BLaER1 (cell line): ENCODE measurements at regions not wholly inside any gene's neighbourhood (a gene's known extent, or its start where the extent isn't known, plus 50 kb on each side); places are given as distances from the start of the nearest gene placed in this dataset.
A peak's percentile ranks its signal among the peaks of the same experiment; 100 is the strongest.

Source experiments
- H3K27ac ChIP-seq: shearing (Covaris generic); formaldehyde crosslinking; 2 replicates; pipeline ENCODE4 v1.8.1; 2022
- H3K27me3 ChIP-seq: shearing (Covaris generic); formaldehyde crosslinking; 2 replicates; pipeline ENCODE4 v1.8.1; 2022
- H3K36me3 ChIP-seq: shearing (Covaris generic); formaldehyde crosslinking; 2 replicates; pipeline ENCODE4 v1.8.1; 2022
- H3K4me1 ChIP-seq: shearing (Covaris generic); formaldehyde crosslinking; 2 replicates; pipeline ENCODE4 v1.8.1; 2022
- H3K4me2 ChIP-seq: shearing (Covaris generic); formaldehyde crosslinking; 2 replicates; pipeline ENCODE4 v1.8.1; 2022
- H3K4me3 ChIP-seq: shearing (Covaris generic); formaldehyde crosslinking; 2 replicates; pipeline ENCODE4 v1.8.1; 2022
- H3K9ac ChIP-seq: shearing (Covaris generic); formaldehyde crosslinking; 2 replicates; pipeline ENCODE4 v1.8.1; 2022
- H3K9me3 ChIP-seq: shearing (Covaris generic); formaldehyde crosslinking; 2 replicates; pipeline ENCODE4 v1.8.1; 2022
- H4K20me1 ChIP-seq: shearing (Covaris generic); formaldehyde crosslinking; 2 replicates; pipeline ENCODE4 v1.8.1; 2022
- Cebpa-rat ChIP-seq: shearing (Covaris generic); IDR thresholded peaks from 2 replicates; pipeline ENCODE4 v1.8.1; 2022

DNA sequence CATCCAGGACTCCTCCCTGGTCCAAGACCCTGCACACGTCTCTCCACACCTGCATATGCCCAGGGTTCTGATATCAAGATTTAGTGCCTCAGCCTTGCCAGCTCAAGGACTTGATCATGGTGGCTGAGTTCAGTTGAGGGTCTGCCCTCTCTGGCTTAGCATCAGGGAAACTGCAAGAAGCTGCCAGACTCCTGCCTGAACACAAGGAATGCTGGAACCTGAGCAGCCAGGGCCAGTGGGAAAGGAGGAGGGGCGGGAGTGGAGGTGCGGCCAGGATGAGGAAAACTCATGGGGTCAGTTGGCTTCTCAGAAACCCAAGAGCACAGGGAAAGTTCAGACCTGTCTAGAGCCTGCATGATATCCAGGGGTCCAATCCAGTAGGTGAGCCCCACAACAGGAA is 546.1 kb downstream of the BUD13 start:
- no peak for TF ChIP-seq Cebpa-rat
- no peaks in the 10 kb centered on the region for H3K36me3 ChIP-seq
- no peaks in the 10 kb centered on the region for H3K27me3 ChIP-seq
- H3K4me3 ChIP-seq: no peak overlapping the region
- no peak overlapping the region for H3K4me2 ChIP-seq
- H3K4me1 ChIP-seq: peaks cover 6% of the 10 kb centered on the region
- H3K27ac ChIP-seq: no peak overlapping the region
- H4K20me1 ChIP-seq: no peaks in the 10 kb centered on the region
- no peaks in the 10 kb centered on the region for H3K9me3 ChIP-seq
- no peak overlapping the region for H3K9ac ChIP-seq

- no peaks in the 10 kb centered on the region for H3K27me3 ChIP-seq
- H3K4me2 ChIP-seq: no peak overlapping the region
- no peaks in the 10 kb centered on the region for H3K9me3 ChIP-seq
- no peak overlapping the region for H3K27ac ChIP-seq
- no peak for TF ChIP-seq Cebpa-rat
- H3K36me3 ChIP-seq: no peaks in the 10 kb centered on the region
- peaks cover 6% of the 10 kb centered on the region for H3K4me1 ChIP-seq
- H3K9ac ChIP-seq: no peak overlapping the region
- H3K4me3 ChIP-seq: no peak overlapping the region
- H4K20me1 ChIP-seq: no peaks in the 10 kb centered on the region
These were observed 546.8 kb downstream of the BUD13 start for GRCh38 chr11:116225784-116226585.

DNA sequence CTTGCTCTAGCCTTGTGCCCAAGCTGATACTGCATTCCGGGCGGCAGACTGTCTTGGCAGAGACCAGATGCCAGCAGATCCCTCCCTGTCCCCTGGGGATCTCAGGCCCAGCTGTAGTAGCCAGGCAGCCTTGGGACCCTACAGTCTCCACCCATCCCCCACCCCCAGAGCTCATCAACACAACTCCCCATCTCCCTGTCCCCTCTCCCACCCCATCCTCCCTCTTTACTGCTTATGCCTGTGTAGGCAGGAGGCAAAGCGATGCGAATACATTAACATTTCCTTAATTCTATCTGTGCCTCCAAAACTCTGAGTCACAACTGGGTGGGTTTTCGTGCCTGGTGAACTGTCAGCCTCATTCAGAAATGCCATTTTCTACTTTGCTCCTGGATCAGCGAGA is 547.6 kb downstream of the BUD13 start:
- no peak overlapping the region for H3K9ac ChIP-seq
- H3K27ac ChIP-seq: no peak overlapping the region
- H4K20me1 ChIP-seq: no peaks in the 10 kb centered on the region
- H3K4me3 ChIP-seq: no peak overlapping the region
- no peak for TF ChIP-seq Cebpa-rat
- H3K9me3 ChIP-seq: no peaks in the 10 kb centered on the region
- peaks cover 6% of the 10 kb centered on the region for H3K4me1 ChIP-seq
- H3K27me3 ChIP-seq: no peaks in the 10 kb centered on the region
- no peaks in the 10 kb centered on the region for H3K36me3 ChIP-seq
- H3K4me2 ChIP-seq: no peak overlapping the region

- no peak for TF ChIP-seq Cebpa-rat
- Histone ChIP-seq H3K9ac (no peak overlapping the region), H4K20me1 (no peaks in the 10 kb centered on the region)
These were observed 547.9 kb downstream of the BUD13 start for GRCh38 chr11:116224889-116225200.

GRCh38 chr11:116224154-116224888 is 548.5 kb downstream of the BUD13 start:
- peaks cover 8% of the 10 kb centered on the region for H3K4me1 ChIP-seq
- no peaks in the 10 kb centered on the region for H3K27me3 ChIP-seq
- H3K4me3 ChIP-seq: no peak overlapping the region
- TF ChIP-seq Cebpa-rat: no peak
- no peaks in the 10 kb centered on the region for H3K9me3 ChIP-seq
- H3K27ac ChIP-seq: no peak overlapping the region
- H3K4me2 ChIP-seq: no peak overlapping the region
- H4K20me1 ChIP-seq: no peaks in the 10 kb centered on the region
- H3K9ac ChIP-seq: no peak overlapping the region
- no peaks in the 10 kb centered on the region for H3K36me3 ChIP-seq

More at GRCh38 chr11:116224889-116225200, 547.9 kb downstream of the BUD13 start:
- H3K27me3 ChIP-seq: no peaks in the 10 kb centered on the region
- no peak overlapping the region for H3K4me2 ChIP-seq
- no peaks in the 10 kb centered on the region for H3K36me3 ChIP-seq
- peaks cover 6% of the 10 kb centered on the region for H3K4me1 ChIP-seq
- no peak overlapping the region for H3K4me3 ChIP-seq
- no peak overlapping the region for H3K27ac ChIP-seq
- H3K9me3 ChIP-seq: no peaks in the 10 kb centered on the region

- H4K20me1 ChIP-seq: no peaks in the 10 kb centered on the region
- no peak overlapping the region for H3K9ac ChIP-seq
- H3K27me3 ChIP-seq: no peaks in the 10 kb centered on the region
- no peaks in the 10 kb centered on the region for H3K36me3 ChIP-seq
- H3K4me3 ChIP-seq: no peak overlapping the region
- no peak for TF ChIP-seq Cebpa-rat
- peaks cover 17% of the 10 kb centered on the region for H3K4me1 ChIP-seq
- H3K27ac ChIP-seq: no peak overlapping the region
- peaks cover 10% of the 10 kb centered on the region for H3K9me3 ChIP-seq
- H3K4me2 ChIP-seq: no peak overlapping the region
These were observed 551.4 kb downstream of the BUD13 start for GRCh38 chr11:116221351-116221750.

DNA sequence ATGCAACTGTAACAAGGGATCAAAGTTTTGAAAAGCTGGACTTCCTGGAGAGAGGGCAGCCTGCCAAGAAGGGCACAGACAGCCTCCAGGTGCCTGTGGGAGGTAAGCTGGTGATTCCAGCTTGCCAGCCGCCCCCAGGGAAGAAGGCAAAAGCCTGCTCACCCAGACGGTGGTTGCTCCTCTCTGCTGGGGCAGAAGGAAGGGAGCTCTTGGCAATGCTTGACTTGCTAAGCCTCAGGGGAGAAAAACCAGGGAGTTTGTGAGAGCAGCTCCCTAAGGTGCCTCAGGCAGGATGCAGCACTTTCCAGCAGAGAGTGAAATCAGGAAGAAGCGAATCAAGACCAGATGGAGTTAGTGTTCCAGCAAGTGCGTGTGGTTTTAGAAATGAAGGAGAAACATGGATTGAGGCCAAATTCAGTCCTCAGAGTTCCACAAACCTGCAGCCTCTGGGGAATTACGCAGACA is 553.6 kb downstream of the BUD13 start:
- no peak for TF ChIP-seq Cebpa-rat
- Histone ChIP-seq H3K9ac (no peak overlapping the region), H3K4me3 (no peak overlapping the region), H3K27ac (no peak overlapping the region), H3K9me3 (peaks cover 10% of the 10 kb centered on the region), H3K4me1 (peaks cover 11% of the 10 kb centered on the region), H4K20me1 (no peaks in the 10 kb centered on the region), H3K27me3 (no peaks in the 10 kb centered on the region), H3K36me3 (no peaks in the 10 kb centered on the region), H3K4me2 (peak overlapping the region; percentile 15)

- Histone ChIP-seq H4K20me1 (no peaks in the 10 kb centered on the region), H3K9ac (no peak overlapping the region), H3K9me3 (peaks cover 10% of the 10 kb centered on the region), H3K4me2 (no peak overlapping the region), H3K27ac (no peak overlapping the region), H3K4me3 (no peak overlapping the region), H3K36me3 (no peaks in the 10 kb centered on the region), H3K27me3 (no peaks in the 10 kb centered on the region), H3K4me1 (peaks cover 11% of the 10 kb centered on the region)
- TF ChIP-seq Cebpa-rat: no peak
These were observed 555.3 kb downstream of the BUD13 start for GRCh38 chr11:116217441-116217840.

DNA sequence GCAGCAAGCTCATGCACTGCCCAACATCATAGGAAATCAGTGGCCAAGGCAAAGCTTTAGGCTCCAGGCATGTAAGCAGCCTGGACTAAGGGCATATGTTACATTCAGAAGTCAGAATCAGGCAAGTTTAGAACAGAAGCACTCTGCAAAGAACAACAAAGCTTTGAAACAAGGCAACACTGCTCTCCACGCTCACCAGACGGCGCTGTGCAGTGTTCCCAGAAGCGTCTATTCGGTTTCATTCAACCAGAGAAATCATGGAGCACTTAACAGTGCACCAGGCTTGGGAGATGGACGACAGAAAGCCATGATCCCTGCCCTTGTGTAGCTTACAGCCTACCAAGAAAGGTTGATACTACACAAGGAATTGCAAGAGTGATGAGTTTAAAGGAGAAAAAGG is 555.8 kb downstream of the BUD13 start:
- Histone ChIP-seq H3K4me3 (no peak overlapping the region), H3K4me2 (no peak overlapping the region), H3K27ac (no peak overlapping the region), H4K20me1 (no peaks in the 10 kb centered on the region), H3K4me1 (peaks cover 11% of the 10 kb centered on the region), H3K36me3 (no peaks in the 10 kb centered on the region), H3K9ac (no peak overlapping the region), H3K27me3 (no peaks in the 10 kb centered on the region), H3K9me3 (peaks cover 10% of the 10 kb centered on the region)
- no peak for TF ChIP-seq Cebpa-rat

DNA sequence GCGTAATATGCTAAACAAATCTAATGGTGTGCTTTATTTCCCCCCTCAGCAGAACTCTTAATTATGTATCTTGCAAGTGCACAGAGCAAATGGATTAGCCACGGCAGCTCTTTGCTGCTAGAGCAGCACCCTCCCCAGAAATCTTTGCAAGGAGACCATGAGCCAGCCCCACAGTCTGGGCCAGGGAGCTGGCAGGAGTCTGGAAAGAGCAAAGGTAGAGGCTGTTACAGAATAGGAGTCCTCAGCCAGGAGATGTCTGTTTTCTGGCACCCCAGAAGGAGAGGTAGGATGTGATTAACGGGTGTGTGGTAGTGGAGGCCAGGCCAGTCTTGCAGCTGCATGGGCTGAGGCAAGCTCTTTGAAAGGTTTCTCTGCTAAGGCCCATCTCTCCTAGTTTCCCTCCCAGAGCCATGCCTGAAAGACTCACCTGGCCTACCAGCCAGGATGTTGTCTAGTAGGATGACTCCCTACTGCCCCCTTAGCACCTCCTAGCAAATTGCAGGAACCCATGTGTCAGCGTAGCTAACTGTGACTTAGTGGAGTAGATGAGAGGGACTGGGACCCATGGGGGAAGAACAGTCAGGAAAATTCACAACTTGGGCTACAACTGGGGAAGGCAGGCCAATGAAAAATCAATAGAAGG is 557.2 kb downstream of the BUD13 start:
- no peaks in the 10 kb centered on the region for H4K20me1 ChIP-seq
- no peak overlapping the region for H3K4me2 ChIP-seq
- no peak for TF ChIP-seq Cebpa-rat
- H3K4me3 ChIP-seq: no peak overlapping the region
- H3K27ac ChIP-seq: no peak overlapping the region
- no peaks in the 10 kb centered on the region for H3K36me3 ChIP-seq
- no peak overlapping the region for H3K9ac ChIP-seq
- H3K4me1 ChIP-seq: peaks cover 11% of the 10 kb centered on the region
- no peaks in the 10 kb centered on the region for H3K27me3 ChIP-seq
- peaks cover 10% of the 10 kb centered on the region for H3K9me3 ChIP-seq
